ENCODE measurements at regions not wholly inside any gene's neighbourhood (a gene's known extent, or its start where the extent isn't known, plus 50 kb on each side); places are given as distances from the start of the nearest gene placed in this dataset.

DNA sequence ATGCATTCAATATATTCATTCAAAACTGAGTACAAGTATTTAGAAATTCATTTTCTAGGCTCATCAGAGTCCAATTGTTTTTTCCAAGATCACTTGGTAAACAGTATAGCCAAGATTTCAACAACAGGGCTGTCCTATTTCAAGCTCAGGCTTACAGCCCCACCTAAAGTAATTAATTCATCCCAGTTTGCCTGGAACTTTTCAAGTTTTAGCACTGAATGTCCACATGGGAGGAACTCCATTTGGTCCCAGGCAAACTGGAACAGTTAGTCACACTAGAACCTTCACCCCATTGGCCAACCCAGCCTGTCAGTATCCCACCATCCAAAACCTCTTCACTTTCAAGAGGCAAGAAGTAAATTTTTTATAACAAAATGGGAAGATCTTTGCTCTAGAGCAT lies 210.9 kb downstream of the DPY19L2 start:
- no peak overlapping the region for H2BK12ac ChIP-seq (ENCODE audit: insufficient read length, low read depth, low read length)
- H3K56ac ChIP-seq (ENCODE audit: insufficient read length, low read depth, low read length) = no peak overlapping the region
- H4K5ac ChIP-seq (ENCODE audit: insufficient read length, low read depth, low read length) = no peak overlapping the region
- Mint-ChIP-seq H3K27ac (no peak overlapping the region), H3K4me3 (no peak overlapping the region), H3K27me3 (ENCODE audit: low read depth) (no peaks in the 10 kb centered on the region), H3K4me1 (peaks cover 7 to 9% of the 10 kb centered on the region in 2 experiments), H3K9me3 (no peaks in the 10 kb centered on the region; a peak in 1 of 5 replicates), H3K36me3 (ENCODE audit: insufficient read depth in 1 of 3, low read depth in 3 of 3) (peaks cover 0 to 2% (median 0%) of the 10 kb centered on the region in 3 experiments; a peak in 1 of 7 replicates)
- no peak overlapping the region for H2AFZ ChIP-seq (ENCODE audit: low read length)
- no peaks in the 10 kb centered on the region for H3K23me2 ChIP-seq (ENCODE audit: insufficient read length, low read depth, low read length, poor library complexity, severe bottlenecking)
- H4K8ac ChIP-seq (replicated peaks; ENCODE audit: insufficient read length, low read depth, low read length) = no peak overlapping the region
- TF ChIP-seq, protein P1, sequence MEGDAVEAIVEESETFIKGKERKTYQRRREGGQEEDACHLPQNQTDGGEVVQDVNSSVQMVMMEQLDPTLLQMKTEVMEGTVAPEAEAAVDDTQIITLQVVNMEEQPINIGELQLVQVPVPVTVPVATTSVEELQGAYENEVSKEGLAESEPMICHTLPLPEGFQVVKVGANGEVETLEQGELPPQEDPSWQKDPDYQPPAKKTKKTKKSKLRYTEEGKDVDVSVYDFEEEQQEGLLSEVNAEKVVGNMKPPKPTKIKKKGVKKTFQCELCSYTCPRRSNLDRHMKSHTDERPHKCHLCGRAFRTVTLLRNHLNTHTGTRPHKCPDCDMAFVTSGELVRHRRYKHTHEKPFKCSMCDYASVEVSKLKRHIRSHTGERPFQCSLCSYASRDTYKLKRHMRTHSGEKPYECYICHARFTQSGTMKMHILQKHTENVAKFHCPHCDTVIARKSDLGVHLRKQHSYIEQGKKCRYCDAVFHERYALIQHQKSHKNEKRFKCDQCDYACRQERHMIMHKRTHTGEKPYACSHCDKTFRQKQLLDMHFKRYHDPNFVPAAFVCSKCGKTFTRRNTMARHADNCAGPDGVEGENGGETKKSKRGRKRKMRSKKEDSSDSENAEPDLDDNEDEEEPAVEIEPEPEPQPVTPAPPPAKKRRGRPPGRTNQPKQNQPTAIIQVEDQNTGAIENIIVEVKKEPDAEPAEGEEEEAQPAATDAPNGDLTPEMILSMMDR (conservative IDR thresholded peaks at IDR 0.05) = no peak
- no peak overlapping the region for H4K91ac ChIP-seq (ENCODE audit: insufficient read length, low read depth, low read length)
- H3K14ac ChIP-seq (ENCODE audit: insufficient read depth, low read length) = no peak overlapping the region
- no peak overlapping the region for H3K4ac ChIP-seq (ENCODE audit: low read depth, low read length)
- no peak overlapping the region for H3K9ac ChIP-seq (ENCODE audit: extremely low read depth, insufficient read length, low read length)
- H3K79me1 ChIP-seq (ENCODE audit: insufficient read depth, low read depth, low read length, poor library complexity, severe bottlenecking) = no peaks in the 10 kb centered on the region
- H3T11ph ChIP-seq (ENCODE audit: low read length) = no peak overlapping the region
- no peak overlapping the region for H2AK5ac ChIP-seq (ENCODE audit: insufficient read length, low read length)
- no peaks in the 10 kb centered on the region for H3K27me3 ChIP-seq (ENCODE audit: insufficient read depth, low read length)
- no peak overlapping the region for H2BK120ac ChIP-seq (ENCODE audit: low read depth, low read length, poor library complexity, severe bottlenecking)
- no peak overlapping the region for H2BK15ac ChIP-seq (ENCODE audit: low read depth, low read length)
- no peaks in the 10 kb centered on the region for H4K20me1 ChIP-seq (ENCODE audit: control insufficient read depth, insufficient read depth, insufficient read length)
- H2BK20ac ChIP-seq (ENCODE audit: low read depth, low read length, poor library complexity, severe bottlenecking) = no peak overlapping the region
- H2BK5ac ChIP-seq (ENCODE audit: insufficient read length, low read length) = no peak overlapping the region
- no peaks in the 10 kb centered on the region for H3K9me3 ChIP-seq (ENCODE audit: control insufficient read depth, low read depth, low read length)
- H3K4me2 ChIP-seq (ENCODE audit: insufficient read depth, insufficient read length, low read length) = no peak overlapping the region
- H3K23ac ChIP-seq (ENCODE audit: insufficient read length, low read depth, low read length) = no peak overlapping the region
- H3K18ac ChIP-seq (ENCODE audit: insufficient read length, low read depth, low read length) = no peak overlapping the region
- H3K27ac ChIP-seq (ENCODE audit: insufficient read length, low read depth, low read length) = no peak overlapping the region
- H3K79me2 ChIP-seq (ENCODE audit: insufficient read depth, low read length) = no peaks in the 10 kb centered on the region
- no peak for DNase-seq
- no peaks in the 10 kb centered on the region for H3K4me1 ChIP-seq (ENCODE audit: insufficient read depth, low read length)
